GM23338 (cell line): ENCODE measurements at regions not wholly inside any gene's neighbourhood (a gene's known extent, or its start where the extent isn't known, plus 50 kb on each side); places are given as distances from the start of the nearest gene placed in this dataset.

Experiments
- EZH2 ChIP-seq: fragments of 200-600 bp; sonication (generic); IDR thresholded peaks from one replicate; pipeline ENCODE4 v1.8.0; 2017; ENCODE audit warnings: antibody characterized with exemption, mild to moderate bottlenecking, low read depth; ENCODE audit not compliant: unreplicated experiment
- ZNF331 ChIP-seq: fragments of 250-450 bp; sonication (Bioruptor Pico); IDR thresholded peaks from 2 replicates; pipeline ENCODE4 v1.5.0; 2020; ENCODE audit warnings: low read depth, mild to moderate bottlenecking, moderate library complexity
- TF ChIP-seq, protein P1 (sequence below), 2 experiments: fragments of 200-600 bp in 1 of 2; sonication (generic) in 1 of 2; conservative IDR thresholded peaks; 2 replicates each; pipeline versions ENCODE4 v1.5.1 to v1.6.1; 2016 to 2017; ENCODE audit warnings: antibody characterized with exemption in 2 of 2, low read depth in 2 of 2, mild to moderate bottlenecking in 2 of 2, moderate library complexity in 1 of 2
- TF ChIP-seq, protein P2 (sequence below): IDR thresholded peaks from one replicate; pipeline ENCODE4 v1.6.1; 2018; ENCODE audit warnings: antibody characterized with exemption; ENCODE audit not compliant: unreplicated experiment

DNA sequence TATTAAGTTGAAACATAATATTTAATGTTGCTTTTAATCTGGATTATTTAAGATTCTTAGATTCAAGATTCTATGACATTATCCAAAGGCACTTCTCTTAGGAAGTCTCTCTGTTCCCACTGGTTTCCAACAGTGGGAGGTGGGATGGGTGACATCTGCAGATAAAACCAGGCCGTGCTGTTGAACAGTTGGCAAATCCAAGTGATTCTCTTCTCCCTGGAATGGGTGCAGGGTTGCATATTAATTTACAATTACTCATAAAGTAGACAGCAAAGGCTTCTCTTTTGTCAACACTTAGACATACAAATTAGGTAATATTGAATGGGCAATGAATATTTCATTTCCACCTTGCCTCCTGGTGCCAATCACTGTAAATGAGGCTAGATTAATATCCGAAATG is 233.7 kb upstream of the IL12B start:
- TF ChIP-seq EZH2 (no peak), ZNF331 (CRISPR knock-in tag) (no peak)
- TF ChIP-seq, protein P1, sequence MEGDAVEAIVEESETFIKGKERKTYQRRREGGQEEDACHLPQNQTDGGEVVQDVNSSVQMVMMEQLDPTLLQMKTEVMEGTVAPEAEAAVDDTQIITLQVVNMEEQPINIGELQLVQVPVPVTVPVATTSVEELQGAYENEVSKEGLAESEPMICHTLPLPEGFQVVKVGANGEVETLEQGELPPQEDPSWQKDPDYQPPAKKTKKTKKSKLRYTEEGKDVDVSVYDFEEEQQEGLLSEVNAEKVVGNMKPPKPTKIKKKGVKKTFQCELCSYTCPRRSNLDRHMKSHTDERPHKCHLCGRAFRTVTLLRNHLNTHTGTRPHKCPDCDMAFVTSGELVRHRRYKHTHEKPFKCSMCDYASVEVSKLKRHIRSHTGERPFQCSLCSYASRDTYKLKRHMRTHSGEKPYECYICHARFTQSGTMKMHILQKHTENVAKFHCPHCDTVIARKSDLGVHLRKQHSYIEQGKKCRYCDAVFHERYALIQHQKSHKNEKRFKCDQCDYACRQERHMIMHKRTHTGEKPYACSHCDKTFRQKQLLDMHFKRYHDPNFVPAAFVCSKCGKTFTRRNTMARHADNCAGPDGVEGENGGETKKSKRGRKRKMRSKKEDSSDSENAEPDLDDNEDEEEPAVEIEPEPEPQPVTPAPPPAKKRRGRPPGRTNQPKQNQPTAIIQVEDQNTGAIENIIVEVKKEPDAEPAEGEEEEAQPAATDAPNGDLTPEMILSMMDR (conservative IDR thresholded peaks at IDR 0.05; ENCODE audit: low read depth in 2 of 2): no peak
- TF ChIP-seq, protein P2, sequence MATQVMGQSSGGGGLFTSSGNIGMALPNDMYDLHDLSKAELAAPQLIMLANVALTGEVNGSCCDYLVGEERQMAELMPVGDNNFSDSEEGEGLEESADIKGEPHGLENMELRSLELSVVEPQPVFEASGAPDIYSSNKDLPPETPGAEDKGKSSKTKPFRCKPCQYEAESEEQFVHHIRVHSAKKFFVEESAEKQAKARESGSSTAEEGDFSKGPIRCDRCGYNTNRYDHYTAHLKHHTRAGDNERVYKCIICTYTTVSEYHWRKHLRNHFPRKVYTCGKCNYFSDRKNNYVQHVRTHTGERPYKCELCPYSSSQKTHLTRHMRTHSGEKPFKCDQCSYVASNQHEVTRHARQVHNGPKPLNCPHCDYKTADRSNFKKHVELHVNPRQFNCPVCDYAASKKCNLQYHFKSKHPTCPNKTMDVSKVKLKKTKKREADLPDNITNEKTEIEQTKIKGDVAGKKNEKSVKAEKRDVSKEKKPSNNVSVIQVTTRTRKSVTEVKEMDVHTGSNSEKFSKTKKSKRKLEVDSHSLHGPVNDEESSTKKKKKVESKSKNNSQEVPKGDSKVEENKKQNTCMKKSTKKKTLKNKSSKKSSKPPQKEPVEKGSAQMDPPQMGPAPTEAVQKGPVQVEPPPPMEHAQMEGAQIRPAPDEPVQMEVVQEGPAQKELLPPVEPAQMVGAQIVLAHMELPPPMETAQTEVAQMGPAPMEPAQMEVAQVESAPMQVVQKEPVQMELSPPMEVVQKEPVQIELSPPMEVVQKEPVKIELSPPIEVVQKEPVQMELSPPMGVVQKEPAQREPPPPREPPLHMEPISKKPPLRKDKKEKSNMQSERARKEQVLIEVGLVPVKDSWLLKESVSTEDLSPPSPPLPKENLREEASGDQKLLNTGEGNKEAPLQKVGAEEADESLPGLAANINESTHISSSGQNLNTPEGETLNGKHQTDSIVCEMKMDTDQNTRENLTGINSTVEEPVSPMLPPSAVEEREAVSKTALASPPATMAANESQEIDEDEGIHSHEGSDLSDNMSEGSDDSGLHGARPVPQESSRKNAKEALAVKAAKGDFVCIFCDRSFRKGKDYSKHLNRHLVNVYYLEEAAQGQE: no peak
